ENCODE measurements at regions not wholly inside any gene's neighbourhood (a gene's known extent, or its start where the extent isn't known, plus 50 kb on each side); places are given as distances from the start of the nearest gene placed in this dataset.
"Not testable (repeated sequence)": the region's sequence is repeated elsewhere in the genome, so short reads cannot be mapped to it uniquely, and the experiment has no call there.

DNA sequence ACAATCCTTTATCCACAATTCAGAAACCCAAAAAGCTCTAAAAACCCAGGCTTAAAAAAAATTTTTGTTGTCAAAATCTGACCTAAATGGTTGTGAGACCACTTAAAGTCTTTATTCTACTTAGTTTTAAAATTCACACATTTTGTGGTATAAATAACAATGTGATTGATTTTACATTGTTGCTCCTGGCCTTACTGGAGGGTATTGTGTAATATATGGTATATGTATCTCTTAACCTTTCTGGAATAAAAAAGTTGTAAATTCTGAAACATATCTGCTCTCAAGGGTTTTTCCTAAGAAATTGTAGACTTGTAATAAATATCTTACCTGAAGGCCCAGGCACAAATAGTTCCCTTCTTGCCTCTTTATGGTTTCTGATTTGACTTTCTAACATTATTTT is 73.3 kb upstream of the PNPT1 start:
- DNase-seq (no peak), ATAC-seq (no peak)
- intact Hi-C loops (cut with DNase I): no loop called here
- Histone ChIP-seq H3K36me3 (no peaks in the 10 kb centered on the region), H3K9me3 (no peaks in the 10 kb centered on the region), H3K27me3 (no peaks in the 10 kb centered on the region), H3K4me3 (no peak overlapping the region), H3K4me1 (peaks cover 2% of the 10 kb centered on the region), H3K27ac (no peak overlapping the region)
- TF ChIP-seq, protein P1, sequence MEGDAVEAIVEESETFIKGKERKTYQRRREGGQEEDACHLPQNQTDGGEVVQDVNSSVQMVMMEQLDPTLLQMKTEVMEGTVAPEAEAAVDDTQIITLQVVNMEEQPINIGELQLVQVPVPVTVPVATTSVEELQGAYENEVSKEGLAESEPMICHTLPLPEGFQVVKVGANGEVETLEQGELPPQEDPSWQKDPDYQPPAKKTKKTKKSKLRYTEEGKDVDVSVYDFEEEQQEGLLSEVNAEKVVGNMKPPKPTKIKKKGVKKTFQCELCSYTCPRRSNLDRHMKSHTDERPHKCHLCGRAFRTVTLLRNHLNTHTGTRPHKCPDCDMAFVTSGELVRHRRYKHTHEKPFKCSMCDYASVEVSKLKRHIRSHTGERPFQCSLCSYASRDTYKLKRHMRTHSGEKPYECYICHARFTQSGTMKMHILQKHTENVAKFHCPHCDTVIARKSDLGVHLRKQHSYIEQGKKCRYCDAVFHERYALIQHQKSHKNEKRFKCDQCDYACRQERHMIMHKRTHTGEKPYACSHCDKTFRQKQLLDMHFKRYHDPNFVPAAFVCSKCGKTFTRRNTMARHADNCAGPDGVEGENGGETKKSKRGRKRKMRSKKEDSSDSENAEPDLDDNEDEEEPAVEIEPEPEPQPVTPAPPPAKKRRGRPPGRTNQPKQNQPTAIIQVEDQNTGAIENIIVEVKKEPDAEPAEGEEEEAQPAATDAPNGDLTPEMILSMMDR (IDR thresholded peaks at IDR 0.05): no peak

DNA sequence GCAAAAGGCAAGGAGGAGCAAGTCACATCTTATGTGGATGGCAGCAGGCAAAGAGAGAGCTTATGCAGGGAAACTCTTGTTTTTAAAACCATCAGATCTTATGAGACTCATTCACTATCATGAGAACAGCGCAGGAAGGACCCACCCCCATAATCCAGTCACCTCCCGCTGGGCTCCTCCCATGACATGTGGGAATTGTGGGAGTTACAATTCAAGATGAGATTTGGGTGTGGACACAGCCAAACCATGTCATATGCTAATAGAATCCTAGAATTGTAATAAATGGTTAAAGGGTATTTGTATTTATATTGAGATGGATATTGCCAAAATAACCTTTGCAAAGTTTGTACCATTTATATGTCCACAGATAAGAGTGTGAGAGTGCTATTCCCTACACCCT is 72.1 kb upstream of the PNPT1 start:
- H3K4me3 ChIP-seq; H3K36me3 ChIP-seq; DNase-seq; intact Hi-C loops (cut with DNase I); H3K27ac ChIP-seq; ATAC-seq; H3K27me3 ChIP-seq; H3K9me3 ChIP-seq: not testable (repeated sequence)
- H3K4me1 ChIP-seq: peaks cover 11% of the 10 kb centered on the region

DNA sequence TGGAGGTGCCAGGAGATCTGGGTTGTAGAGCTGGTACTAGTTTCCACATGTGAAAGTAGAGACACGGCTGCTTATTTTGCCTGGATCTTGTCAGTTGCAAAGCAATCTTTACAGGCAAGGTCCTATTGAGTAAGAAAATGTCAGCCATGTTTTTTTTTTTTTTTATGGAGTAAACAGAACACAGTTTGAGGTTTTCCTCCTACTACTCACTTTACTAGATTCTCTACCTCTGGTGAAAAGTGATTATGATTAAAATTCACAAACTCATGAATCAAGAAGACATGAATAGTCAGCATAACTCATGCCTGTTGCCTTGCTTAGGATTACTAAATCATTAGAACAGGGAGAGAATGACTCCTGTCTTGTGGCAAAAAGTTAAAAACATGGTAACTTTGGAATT is 70.1 kb upstream of the PNPT1 start:
- Histone ChIP-seq H3K4me3 (no peak overlapping the region), H3K4me1 (peaks cover 11% of the 10 kb centered on the region), H3K27ac (no peak overlapping the region), H3K9me3 (no peaks in the 10 kb centered on the region), H3K36me3 (no peaks in the 10 kb centered on the region), H3K27me3 (no peaks in the 10 kb centered on the region)
- TF ChIP-seq, protein P1 (IDR thresholded peaks at IDR 0.05): no peak
- intact Hi-C loops (cut with DNase I): no loop called here
- ATAC-seq: no peak
- no peak for DNase-seq

DNA sequence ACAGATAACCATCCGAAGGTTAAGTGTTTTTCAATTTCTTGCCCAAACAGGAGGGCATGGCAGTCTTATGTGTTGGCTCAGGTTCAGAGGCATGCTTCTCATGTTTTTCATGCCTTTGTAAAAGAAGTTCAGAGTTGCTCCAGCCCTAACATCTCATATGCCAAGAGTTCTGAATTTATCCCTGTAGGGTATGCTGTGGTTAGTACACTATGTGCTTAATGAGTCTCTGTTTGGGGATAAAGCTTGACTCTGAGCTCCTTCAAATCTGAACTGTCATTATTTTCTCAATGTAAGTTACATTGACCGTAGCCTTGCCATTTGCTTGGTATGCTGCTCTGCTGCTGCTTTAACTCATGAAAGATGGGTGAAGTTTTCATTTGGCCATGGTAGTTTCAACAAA is 67.9 kb upstream of the PNPT1 start:
- intact Hi-C loops (cut with DNase I): no loop called here
- Histone ChIP-seq H3K36me3 (no peaks in the 10 kb centered on the region), H3K4me1 (peaks cover 11% of the 10 kb centered on the region), H3K4me3 (no peak overlapping the region), H3K27me3 (no peaks in the 10 kb centered on the region), H3K9me3 (no peaks in the 10 kb centered on the region), H3K27ac (peak overlapping the region; percentile 65)
- TF ChIP-seq, protein P1 (IDR thresholded peaks at IDR 0.05): no peak
- ATAC-seq: peak; percentile 72
- DNase-seq: no peak

DNA sequence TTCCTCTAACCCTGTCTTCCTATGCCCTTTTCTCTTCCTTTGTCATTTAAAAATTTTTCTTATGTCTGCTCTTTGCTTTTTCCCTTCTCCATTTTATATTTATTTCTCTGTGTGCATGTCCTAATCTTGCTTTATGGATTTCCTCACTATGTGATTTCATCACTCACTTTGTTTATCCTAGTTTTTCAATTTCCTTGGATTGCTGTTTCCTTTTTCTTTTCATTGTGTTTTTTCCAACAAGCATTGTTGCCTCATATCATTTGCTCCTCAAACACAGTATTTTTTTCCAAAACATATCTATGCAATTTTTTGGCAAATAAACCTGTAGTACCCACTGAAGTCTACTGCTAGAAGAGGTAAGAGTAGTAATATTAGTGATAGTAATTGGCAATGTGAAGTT is 67.4 kb upstream of the PNPT1 start:
- Histone ChIP-seq H3K36me3 (no peaks in the 10 kb centered on the region), H3K27me3 (no peaks in the 10 kb centered on the region), H3K4me3 (no peak overlapping the region), H3K27ac (peak overlapping the region; percentile 65), H3K9me3 (no peaks in the 10 kb centered on the region), H3K4me1 (peaks cover 11% of the 10 kb centered on the region)
- intact Hi-C loops (cut with DNase I): no loop called here
- ATAC-seq (no peak), DNase-seq (no peak)
- TF ChIP-seq, protein P1 (IDR thresholded peaks at IDR 0.05): no peak

DNA sequence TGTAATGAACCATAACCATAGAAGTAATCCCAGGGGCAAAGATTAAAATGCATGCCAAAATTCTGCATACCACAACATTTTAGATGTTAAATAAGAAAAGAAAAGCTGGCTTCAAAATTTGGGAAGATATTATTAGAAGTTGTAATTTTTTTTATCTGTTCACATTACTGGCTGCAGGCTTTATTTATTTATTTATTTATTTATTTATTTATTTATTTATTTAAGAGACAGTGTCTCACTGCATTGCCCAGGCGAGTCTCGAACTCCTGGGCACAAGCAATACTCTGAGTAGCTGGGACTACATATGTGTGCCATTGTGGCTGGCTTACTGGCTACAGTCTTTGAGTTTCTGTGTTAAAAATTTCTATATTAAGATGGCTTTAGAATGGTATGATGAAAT is 66.5 kb upstream of the PNPT1 start:
- H3K27me3 ChIP-seq: no peaks in the 10 kb centered on the region
- intact Hi-C loops (cut with DNase I): no loop called here
- TF ChIP-seq, protein P1 (IDR thresholded peaks at IDR 0.05): no peak
- no peak overlapping the region for H3K27ac ChIP-seq
- peaks cover 11% of the 10 kb centered on the region for H3K4me1 ChIP-seq
- H3K36me3 ChIP-seq: no peaks in the 10 kb centered on the region
- DNase-seq (no peak), ATAC-seq (no peak)
- H3K9me3 ChIP-seq: no peaks in the 10 kb centered on the region
- H3K4me3 ChIP-seq: no peak overlapping the region
